NCI-H2227 (cell line): ENCODE measurements at regions not wholly inside any gene's neighbourhood (a gene's known extent, or its start where the extent isn't known, plus 50 kb on each side); places are given as distances from the start of the nearest gene placed in this dataset.

Experiments
- DNase-seq: peaks from one replicate; lab custom pipeline; 2025; ENCODE audit not compliant: unreplicated experiment; lab: John Stamatoyannopoulos, UW

- no peak for DNase-seq
Observed at GRCh38 chr6:62672989-62673388, 387.0 kb upstream of the KHDRBS2 start.

GRCh38 chr6:62670490-62671223 is 384.6 kb upstream of the KHDRBS2 start:
- DNase-seq = no peak

GRCh38 chr6:62669831-62670230 is 383.8 kb upstream of the KHDRBS2 start:
- no peak for DNase-seq

DNA sequence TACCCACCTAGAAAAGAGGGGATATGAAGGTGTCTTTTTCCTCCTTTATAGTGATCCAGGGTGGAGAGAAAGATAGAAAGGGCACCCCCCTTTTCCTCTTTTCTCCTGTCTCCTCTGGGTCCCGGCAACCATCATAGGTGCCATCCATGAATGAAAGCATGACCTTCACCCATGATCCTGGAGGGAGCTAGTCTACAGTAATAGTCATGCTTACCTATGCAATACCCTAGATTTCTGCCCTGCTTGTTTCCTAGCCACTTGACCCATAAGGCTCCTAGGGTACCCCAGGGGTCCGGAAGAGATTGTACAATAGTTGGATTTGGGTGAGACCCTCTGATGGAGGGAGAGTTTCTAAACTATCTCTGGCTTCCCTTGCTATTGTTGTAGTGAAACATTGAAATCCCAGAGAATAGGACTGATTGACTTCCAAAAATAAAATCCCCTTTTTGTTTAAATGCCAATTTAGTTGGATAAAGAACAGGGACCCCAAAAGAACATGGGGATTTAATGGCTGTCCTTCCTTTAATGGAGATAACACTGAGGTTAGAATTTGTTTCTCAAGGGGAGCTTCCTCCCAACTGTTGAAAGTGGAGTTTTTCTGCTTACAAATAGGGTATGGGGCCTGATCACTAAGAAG is 366.8 kb upstream of the KHDRBS2 start:
- no peak for DNase-seq

DNA sequence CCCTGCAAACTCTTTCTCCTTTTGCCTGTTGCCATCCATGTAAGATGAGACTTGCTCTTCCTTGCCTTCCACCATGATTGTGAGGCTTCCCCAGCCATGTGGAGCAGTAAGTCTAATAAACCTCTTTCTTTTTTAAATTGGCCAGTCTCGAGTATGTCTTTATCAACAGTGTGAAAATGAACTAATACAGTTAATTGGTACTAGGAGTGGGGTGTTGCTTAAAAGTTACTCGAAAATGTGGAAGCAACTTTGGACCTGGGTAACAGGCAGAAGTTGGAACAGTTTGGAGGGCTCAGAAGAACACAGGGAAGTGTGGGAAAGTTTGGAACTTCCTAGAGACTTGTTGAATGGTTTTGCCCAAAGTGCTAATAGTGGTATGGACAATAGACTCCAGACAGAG is 359.2 kb upstream of the KHDRBS2 start:
- DNase-seq = no peak

DNA sequence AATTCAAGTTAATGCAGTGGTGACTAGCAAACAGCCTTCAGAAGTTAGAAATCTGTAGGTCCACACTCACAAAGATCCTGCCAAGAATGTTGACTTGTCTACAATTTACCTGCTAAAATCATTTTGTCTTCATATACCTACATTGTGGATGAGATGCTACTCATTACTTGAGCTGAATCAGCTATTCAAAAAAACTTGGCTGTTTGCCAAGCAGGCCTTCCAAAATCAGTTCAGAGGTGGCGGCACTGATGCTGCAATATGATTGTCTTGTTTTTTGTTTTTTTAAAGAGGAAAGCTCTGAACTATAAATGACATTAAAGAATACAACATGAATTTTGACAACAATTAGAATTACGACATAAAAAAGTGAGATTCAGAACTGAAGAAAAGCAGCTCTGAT is 354.7 kb upstream of the KHDRBS2 start:
- peak; percentile 21 for DNase-seq

DNA sequence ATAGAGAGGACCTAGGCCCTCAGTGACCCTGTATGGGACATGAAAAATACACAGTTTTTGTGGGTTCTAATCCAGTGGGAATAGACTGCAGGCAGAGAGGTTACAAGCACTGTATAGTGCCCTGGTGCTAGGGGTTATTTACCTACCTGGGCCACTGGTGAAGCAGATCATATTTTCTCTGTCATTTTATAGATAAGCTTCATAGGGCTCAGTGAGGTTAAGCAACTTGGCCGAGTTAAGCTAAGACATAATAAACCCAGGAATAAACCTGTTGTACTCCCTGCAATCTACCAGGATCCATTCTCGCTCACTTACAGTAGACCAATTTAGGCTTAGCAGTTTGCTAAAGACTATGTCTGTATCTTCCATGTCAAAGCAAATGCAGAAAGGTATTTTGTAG is 340.6 kb upstream of the KHDRBS2 start:
- no peak for DNase-seq

- DNase-seq = no peak
Observed at GRCh38 chr6:62623846-62624532, 338.0 kb upstream of the KHDRBS2 start.

- no peak for DNase-seq
Observed at GRCh38 chr6:62615366-62616015, 329.5 kb upstream of the KHDRBS2 start.

- no peak for DNase-seq
Observed at GRCh38 chr6:62614442-62614841, 328.4 kb upstream of the KHDRBS2 start.

- DNase-seq = no peak
Observed at GRCh38 chr6:62613928-62614327, 327.9 kb upstream of the KHDRBS2 start.

DNA sequence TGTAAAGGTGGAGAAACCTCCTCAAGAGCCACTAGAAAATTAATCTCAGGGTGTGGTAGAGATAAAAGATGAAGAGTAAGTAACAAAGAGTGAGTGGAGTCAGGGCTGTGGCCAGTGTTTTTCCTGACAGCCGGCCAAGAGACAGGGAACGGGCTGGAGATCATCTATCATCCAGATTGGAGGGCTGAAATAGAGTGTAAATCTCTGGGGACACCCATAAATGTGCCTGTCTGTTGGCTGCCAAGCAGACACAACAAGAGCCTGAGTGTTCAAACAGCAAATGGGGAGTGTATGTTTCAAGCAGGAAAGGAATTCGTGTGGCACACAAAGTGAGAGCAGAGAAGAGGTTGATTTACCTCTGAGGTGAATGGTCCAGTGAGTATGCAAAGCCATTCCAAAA is 326.4 kb upstream of the KHDRBS2 start:
- no peak for DNase-seq

DNA sequence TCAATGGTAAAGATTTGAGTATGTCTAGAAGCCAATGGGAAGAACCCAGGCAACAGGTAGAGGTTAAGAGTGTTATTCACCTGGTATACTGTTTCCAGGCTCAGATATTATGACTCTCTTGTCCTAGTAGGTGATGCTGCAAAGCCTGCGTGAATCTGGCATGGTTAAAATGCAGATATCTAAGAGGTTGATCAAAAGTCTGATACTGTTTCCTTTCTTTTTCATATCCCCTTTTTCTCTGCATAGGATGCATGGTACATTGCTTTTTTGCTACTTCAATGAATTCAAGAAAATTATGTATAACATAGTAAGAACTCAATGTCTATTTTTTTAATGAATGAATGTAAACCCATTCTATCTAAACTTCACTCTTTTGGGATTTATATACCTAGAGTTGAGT is 284.3 kb upstream of the KHDRBS2 start:
- DNase-seq = no peak

DNA sequence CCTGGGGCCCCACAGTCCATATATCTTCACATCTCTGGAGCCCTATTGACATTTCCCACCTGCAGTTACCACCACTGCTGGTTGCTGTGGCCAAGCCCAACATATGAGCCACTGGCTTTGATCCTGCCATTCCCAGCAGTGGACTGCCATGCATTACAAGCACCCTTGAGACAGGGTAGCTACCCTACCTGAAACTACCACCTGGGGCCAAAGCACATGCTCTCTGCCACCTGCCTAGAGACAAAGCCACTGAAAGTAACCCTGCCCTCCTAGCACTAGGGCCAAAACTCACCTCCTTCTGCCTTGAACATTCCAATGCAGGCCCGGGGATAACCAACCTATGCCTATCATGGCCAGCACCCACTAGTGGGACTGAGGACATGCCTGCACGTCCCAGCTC is 255.5 kb upstream of the KHDRBS2 start:
- DNase-seq = no peak

- DNase-seq = no peak
Observed at GRCh38 chr6:62530985-62531384, 245.0 kb upstream of the KHDRBS2 start.

DNA sequence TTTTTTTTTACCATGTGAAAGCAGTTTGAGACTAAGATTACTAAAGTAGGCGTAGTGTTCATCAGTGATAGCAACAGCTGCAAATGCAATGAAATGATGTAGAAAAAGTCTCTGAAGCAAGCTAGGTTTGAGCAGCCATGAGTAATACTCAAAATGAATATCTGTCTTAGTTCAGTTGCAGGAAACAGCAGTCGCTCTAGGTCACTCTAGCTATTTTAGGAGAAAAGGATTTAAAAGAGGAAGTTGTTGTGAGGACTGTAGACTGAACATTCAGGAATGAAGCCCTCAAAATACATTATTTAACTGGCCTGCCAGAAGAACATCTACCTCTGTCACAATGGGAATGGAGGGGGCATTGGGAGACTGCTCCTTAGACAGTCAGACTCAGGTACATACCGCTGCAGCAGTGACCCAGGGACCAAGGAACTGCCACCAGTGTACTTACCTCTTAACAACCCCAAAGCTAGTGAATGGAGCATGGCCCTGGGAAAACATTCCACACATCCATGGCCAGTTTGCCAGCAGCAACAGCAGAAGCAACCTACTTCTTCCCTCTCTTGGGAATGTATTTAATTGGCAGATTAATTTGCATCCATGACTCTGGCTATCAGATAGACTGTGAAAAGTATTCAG is 243.0 kb upstream of the KHDRBS2 start:
- DNase-seq = no peak

- DNase-seq = no peak
Observed at GRCh38 chr6:62523630-62524029, 237.6 kb upstream of the KHDRBS2 start.

DNA sequence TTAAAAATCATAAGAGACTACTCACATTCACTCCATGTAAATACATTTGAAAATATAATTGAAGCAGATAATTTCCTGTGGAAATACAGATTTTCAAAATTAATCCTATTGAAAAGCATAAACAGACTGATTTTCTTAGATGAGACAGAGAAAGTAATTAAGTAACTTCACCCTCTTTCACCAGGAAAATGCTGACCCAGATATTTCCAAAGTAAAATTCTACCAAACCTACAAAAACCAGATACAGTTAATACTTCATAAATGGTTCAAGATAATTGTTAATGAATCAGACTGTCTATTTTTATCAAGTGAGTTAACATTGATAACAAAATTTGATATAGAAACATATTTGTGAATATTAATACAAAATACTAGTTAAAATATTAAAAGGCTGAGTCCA is 233.5 kb upstream of the KHDRBS2 start:
- no peak for DNase-seq

GRCh38 chr6:62516291-62517141 is 230.5 kb upstream of the KHDRBS2 start:
- no peak for DNase-seq

DNA sequence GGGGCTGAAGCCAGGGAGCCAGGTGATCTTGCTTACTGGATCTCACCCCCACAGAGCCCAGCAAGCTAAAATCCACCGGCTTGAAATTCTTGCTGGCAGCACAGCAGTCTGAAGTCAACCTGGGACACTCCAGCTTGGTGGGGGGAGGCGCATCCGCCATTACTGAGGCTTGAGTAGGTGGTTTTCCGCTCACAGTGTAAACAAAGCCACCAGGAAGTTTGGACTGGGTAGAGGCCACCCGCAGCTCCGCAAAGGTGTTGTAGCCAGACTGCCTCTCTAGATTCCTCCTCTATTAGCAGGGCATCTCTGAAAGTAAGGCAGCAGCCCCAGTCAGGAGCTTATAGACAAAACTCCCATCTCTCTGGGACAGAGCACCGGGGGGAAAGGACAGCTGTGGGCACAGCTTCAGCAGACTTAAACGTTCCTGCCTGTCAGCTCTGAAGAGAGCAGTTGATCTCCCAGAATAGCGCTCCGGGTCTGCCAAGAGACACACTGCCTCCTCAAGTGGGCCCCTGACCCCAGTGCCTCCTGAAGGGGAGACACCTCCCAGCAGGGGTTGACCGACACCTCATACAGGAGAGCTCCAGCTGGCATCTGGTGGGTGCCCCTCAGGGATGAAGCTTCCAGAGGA is 206.3 kb upstream of the KHDRBS2 start:
- no peak for DNase-seq
